GM21717 (cell line): ENCODE measurements at regions not wholly inside any gene's neighbourhood (a gene's known extent, or its start where the extent isn't known, plus 50 kb on each side); places are given as distances from the start of the nearest gene placed in this dataset.
A peak's percentile ranks its signal among the peaks of the same experiment; 100 is the strongest.
"Not testable (repeated sequence)": the region's sequence is repeated elsewhere in the genome, so short reads cannot be mapped to it uniquely, and the experiment has no call there.

Experiments
- ATAC-seq: cut with Tn5 transposase; IDR thresholded peaks from one replicate; pipeline ENCODE4 v1.9.1; 2021; ENCODE audit warnings: mild to moderate bottlenecking, moderate library complexity; ENCODE audit not compliant: unreplicated experiment

DNA sequence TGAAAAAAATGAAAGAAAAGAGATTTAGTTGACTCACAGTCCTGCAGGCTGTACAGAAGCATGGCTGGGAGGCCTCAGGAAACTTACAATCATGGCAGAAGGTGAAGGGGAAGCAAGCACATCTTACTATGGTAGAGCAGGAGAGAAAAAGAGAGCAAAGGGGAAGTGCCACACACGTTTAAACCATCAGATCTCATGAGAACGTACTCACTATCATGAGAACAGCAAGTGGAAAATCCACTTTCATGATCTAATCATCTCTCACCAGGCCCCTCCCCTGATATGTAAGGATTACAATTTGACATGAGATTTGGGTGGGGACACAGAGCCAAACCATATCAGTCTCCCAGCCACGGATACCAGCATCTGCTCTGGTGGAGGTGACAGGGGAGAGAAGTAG lies 50.8 kb upstream of the CPOX start:
- ATAC-seq = no peak

DNA sequence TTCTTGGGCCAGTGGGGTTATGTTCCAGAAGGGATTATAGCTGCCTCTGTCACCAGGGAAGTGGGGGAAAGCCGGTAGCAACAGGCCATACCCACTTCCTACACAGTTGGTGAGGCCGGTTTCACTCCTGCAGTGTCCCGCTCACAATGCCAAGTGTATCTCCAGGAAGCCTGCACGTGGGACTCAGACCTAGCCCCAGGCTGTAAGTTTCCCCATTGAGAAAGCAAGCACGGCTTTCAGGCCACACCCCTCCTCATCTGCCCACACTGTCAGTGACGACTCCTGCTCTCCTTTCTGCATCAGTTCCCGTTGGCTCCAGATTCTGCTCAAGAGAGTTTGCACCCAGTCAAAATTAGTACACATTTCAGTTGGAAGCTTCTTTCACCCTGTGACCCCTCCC lies 51.6 kb upstream of the CPOX start:
- no peak for ATAC-seq

- ATAC-seq = no peak
Measured at GRCh38 chr3:98646680-98647079, 53.3 kb upstream of the CPOX start.

- ATAC-seq = no peak
Measured at GRCh38 chr3:98647197-98647596, 53.8 kb upstream of the CPOX start.

DNA sequence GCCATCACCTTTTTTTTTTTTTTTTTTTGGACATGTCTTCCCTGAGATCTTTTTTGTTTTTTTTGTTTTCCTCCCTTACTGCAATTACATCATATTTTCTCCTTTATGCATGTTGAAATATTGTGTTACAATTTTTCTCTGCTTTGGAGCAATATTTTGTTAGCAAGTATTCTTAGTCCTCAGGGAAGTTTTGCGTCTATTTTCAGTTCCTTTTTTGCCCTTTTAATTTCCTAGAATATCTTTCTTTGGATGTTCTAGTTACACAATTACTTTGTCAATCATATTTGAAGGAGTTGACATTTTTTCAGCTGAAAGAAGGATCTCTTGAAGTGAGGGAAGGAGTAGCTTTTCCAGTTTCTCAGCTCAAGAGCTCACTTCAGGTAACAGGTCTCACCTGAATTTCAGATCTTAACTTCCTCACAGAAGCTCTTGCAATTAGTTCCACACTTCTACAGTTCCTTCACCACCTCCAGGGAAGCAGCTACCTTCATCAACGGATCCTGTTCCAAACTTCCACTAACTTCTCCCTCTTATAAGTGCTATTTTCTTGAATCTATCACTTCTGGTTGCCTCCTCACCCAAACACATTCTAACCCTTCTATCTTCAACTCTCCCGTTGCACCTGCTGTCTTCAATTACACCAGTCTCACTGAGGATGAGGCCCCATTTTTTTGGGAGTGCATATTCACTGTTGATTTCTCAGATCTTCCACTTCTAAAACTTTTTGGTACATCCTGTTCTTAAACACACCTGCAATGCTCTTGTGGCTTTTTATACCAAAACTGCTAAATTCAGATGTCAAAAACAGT lies 57.8 kb upstream of the CPOX start:
- no peak for ATAC-seq

DNA sequence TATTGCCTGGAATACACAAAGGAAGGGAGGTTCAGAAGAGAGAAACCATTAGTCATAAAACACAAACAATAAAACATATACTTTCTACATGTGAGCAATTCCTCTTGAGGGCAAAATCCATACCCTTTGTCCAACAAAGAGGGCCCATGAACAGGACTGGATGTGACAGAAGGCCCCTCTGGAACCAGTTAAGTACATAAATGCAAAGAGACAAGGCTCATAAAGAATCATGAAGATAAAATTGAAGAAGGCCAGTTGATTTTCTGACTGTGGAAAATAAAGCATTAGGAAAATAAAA lies 58.3 kb upstream of the CPOX start:
- no peak for ATAC-seq

- ATAC-seq = no peak
Measured at GRCh38 chr3:98655666-98656065, 62.3 kb upstream of the CPOX start.

DNA sequence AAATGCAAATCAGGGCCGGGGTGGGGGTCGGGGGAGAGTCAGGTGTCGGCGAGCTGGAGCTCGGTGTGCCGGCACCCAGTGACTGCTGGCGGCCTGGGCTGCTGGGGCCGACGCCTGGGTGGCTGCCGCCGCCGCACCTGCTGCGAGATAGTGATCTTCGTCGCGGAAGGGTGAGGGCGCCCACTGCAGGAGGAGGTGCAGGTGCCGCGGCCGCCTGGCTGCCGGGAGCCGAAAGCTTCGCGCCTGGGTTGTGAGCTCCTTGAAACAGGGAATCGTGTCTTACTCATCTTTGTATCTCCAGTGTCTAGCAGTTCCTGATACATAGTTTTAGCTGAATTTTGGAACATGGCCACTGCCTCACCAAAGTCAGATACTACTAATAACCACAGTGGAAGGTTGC lies 64.0 kb upstream of the CPOX start:
- ATAC-seq = peak; percentile 90

DNA sequence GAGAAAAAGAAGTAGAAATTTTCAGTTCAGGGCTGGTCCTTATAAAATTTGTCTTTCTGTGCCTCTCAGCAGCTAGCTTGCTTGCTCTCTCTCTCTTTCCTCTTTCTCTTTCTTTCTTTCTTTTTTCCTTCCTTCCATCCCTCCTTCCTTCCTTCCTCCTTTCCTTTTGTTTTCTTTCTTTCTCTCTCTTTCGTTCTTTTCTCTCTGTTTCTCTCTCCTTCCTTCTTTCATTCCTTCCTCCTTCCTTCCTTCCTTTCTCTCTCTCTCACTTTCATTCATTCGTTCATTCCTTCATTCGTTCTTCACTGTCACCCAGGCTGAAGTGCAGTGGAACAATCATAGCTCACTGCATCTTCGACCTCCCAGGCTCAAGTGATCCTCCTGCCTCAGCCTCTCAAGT lies 69.3 kb upstream of the CPOX start:
- no peak for ATAC-seq

GRCh38 chr3:98670020-98670419 lies 76.6 kb upstream of the CPOX start:
- no peak for ATAC-seq

DNA sequence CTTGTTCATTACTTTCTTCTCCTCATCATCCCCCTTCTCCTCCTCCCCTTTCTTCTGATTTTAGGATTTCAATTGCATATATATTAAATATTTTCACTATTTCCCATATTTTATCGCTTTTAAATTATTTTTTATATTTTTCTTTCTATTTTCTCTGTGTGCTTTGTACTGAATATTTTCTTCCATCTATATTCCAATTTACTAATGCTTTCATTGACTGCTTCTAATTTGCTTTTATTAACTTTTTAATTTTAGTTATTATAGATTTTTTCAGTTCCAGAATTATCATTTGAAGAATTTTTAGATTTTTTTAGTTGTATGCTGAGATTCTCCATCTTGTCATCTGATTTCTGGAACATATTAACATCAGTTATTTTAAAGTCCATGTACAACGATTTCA lies 83.2 kb upstream of the ST3GAL6 start:
- no peak for ATAC-seq

DNA sequence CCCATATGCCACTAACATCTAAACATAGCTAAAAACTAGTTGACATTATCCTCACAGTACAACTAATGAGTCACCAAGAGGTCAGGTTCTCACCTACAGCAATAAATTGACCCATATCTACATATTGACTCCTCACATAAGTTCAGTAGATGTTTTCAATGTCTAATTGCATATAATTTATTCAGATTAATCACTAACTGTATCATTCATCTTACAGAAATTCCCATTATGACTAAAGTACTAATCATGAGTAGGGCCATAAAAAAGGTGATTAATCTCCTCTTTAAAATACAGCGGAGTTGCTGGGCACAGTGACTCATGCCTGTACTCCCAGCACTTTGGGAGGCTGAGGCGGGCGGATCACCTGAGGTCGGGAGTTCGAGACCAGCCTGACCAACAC lies 82.4 kb upstream of the ST3GAL6 start:
- ATAC-seq = no peak

DNA sequence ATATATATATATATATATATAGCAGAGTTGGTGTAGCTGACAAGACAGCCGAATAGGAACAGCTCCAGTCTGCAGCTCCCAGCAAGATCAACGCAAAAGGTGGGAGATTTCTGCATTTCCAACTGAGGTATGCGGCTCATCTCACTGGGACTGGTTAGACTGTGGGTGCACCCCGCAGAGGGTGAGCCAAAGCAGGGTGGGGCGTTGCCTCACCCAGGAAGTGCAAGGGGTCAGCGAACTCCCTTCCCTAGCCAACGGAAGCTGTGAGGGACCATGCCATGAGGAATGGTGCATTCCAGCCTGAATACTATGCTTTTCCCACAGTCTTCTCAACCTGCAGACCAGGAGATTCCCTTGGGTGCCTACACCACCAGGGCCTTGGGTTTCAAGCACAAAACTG lies 81.7 kb upstream of the ST3GAL6 start:
- no peak for ATAC-seq

GRCh38 chr3:98682391-98682790 lies 80.7 kb upstream of the ST3GAL6 start:
- ATAC-seq = not testable (repeated sequence)

GRCh38 chr3:98688363-98688762 lies 74.8 kb upstream of the ST3GAL6 start:
- ATAC-seq = no peak

DNA sequence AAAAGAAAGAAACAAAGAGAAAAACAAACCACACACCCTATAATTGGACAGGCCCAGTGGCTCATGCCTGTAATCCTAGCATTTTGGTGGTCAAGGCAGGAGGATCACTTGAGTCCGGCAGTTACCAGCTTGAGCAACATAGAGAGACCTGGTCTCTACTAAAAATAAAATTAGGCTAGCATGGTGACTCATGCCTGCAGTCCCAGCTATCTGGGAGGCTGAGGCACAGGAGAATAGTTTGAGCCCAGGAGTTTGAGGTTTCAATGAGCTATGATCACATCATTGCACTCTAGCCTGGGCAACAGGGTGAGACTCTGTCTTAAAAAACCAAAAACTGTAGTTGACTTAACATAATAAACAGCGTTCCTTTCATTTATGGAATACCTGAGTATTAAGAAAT lies 72.3 kb upstream of the ST3GAL6 start:
- no peak for ATAC-seq

- ATAC-seq = no peak
Measured at GRCh38 chr3:98691897-98692296, 71.2 kb upstream of the ST3GAL6 start.

DNA sequence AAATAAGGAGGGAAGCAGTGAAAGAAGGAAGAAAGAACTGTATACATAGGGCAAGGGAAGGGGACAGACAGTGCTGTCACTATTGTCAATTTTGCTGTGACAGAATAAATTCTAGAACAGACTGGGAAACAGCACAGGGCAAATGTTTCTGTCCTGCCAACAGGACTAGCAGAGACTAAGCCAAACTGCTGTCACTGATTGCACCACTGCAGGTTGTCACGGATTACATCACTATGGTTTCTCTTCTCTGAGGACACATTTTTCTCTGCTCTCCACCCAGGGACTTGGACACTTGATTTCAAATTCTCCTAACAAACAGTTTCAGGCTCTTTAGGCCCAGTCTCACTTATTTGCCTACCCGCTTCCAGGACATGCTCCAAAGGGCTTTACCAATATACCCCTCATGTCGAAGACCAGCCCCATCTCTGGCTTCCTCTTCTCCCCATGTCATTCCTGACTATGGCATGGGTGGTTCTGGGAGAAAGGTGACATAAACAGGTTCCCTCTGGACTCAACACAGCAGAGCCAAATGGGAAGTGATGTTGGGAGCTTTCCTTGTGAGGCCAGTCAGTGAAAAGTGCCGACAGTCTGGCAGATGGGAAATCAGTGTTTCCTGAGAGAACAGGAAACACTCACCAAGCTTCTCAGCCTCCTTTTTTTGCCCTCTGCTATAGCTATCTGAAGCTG lies 70.2 kb upstream of the ST3GAL6 start:
- no peak for ATAC-seq

GRCh38 chr3:98695796-98696195 lies 67.3 kb upstream of the ST3GAL6 start:
- no peak for ATAC-seq

DNA sequence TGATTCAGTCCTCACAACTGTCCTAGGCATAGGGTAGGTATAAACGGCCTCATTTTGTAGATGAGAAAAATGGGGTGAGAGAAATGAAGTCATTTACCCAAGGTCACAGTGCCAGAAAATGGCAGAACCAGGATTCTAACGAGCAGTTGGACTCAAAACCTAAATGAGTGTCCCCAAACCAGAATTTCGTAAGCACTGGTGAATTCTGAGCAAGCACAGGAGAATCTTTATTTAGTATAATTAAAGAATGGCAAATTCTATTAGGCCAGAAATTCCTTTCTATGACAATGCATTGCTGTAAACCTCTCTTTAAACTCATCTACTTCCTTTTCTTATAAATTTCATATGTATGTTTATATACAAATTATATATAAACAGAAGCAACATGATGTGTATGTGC lies 66.8 kb upstream of the ST3GAL6 start:
- not testable (repeated sequence) for ATAC-seq

DNA sequence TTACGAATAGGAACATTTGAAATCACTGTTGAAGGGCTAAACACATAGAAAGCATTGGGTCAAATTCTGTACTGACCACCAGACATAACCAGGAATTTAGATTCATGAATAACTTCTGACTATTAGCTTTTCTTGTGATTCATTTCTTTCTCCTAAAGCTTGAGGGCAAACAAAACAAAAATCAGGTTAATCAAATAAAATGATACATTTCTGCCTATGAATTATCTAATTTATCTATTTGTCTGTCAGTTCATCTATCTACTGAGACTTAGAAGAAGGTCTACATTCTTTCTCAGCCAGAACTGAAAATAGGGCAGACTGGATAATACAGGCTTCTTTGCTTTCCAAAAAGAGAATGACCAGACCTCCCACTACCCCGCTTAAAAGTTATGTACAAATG lies 65.9 kb upstream of the ST3GAL6 start:
- ATAC-seq = no peak

GRCh38 chr3:98699132-98699531 lies 64.0 kb upstream of the ST3GAL6 start:
- ATAC-seq = no peak
